C4-2B (cell line): ENCODE measurements at regions not wholly inside any gene's neighbourhood (a gene's known extent, or its start where the extent isn't known, plus 50 kb on each side); places are given as distances from the start of the nearest gene placed in this dataset.

ENCODE experiments used
- CTCF ChIP-seq: fragments of 450-650 bp; conservative IDR thresholded peaks from 2 replicates; pipeline ENCODE4 v1.5.1; 2017; ENCODE audit warnings: mild to moderate bottlenecking
- ZFX ChIP-seq: fragments of 450-650 bp; IDR thresholded peaks from 2 replicates; pipeline ENCODE4 v1.6.1; 2017

DNA sequence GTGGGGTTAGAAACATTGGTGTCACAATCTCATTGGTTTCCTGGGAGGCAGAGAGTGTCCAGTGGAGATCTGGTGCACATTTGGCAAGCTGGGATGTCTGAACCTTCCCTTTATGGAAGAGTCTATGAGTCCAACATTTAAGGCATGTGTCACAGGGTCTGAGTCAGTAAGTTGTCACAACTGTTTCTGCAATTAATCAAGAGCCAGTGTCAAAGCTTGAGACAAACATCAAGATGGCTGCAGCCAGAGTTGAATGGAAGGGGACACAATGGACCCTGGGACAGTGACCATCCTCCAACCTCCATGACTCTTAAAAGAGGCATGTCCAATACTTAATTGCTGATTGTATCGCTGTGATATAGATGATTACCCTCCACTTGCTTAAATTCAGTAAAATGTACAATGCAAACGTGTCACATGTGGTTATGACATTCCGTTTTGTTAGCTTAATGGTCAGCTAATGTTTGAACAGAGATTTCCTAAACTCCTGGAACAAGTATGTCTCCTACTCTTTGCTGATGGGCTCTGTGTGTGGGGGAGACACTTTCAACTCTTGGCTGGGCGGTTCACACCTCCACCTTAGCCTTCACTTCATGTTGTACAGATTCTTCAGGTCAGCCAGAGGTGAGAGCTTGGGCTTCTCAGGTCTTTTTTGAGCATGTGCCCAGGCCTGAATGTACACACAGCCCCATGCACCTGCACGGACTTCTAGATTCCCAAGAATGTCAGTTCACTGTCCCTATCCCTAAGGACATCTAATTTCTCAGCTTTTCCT is 79.9 kb upstream of the PRR23E start:
- TF ChIP-seq CTCF (no peak), ZFX (no peak)
